ENCODE measurements at regions not wholly inside any gene's neighbourhood (a gene's known extent, or its start where the extent isn't known, plus 50 kb on each side); places are given as distances from the start of the nearest gene placed in this dataset.
"Not testable (repeated sequence)": the region's sequence is repeated elsewhere in the genome, so short reads cannot be mapped to it uniquely, and the experiment has no call there.

GRCh38 chr2:90039093-90039492 lies 1347.6 kb downstream of the RPIA start:
- H3K4me3 ChIP-seq (ENCODE audit: low read length in 2 of 2); H3K4me1 Mint-ChIP-seq; DNase-seq; CTCF ChIA-PET (ENCODE audit: partially characterized antibody); H3K36me3 Mint-ChIP-seq; H3K9me3 Mint-ChIP-seq; H3K4me3 Mint-ChIP-seq; H3K27me3 ChIP-seq (ENCODE audit: insufficient read depth, low read length); H3K9me3 ChIP-seq (ENCODE audit: control insufficient read depth in 1 of 2, low read length in 2 of 2); H3K4me1 ChIP-seq (ENCODE audit: insufficient read depth, low read length); H3K27me3 Mint-ChIP-seq; H3K27ac Mint-ChIP-seq; intact Hi-C loops (cut with micrococcal nuclease); H3K36me3 ChIP-seq (ENCODE audit: insufficient read depth, low read length); H3K27ac ChIP-seq (ENCODE audit: low read depth, low read length); POLR2A ChIA-PET (ENCODE audit: partially characterized antibody): not testable (repeated sequence)

GRCh38 chr2:90047776-90048175 lies 1356.3 kb downstream of the RPIA start:
- H3K4me3 Mint-ChIP-seq; H3K27ac Mint-ChIP-seq; DNase-seq; H3K9me3 ChIP-seq (ENCODE audit: control insufficient read depth in 1 of 2, low read length in 2 of 2); H3K27me3 ChIP-seq (ENCODE audit: insufficient read depth, low read length); H3K9me3 Mint-ChIP-seq; H3K4me1 ChIP-seq (ENCODE audit: insufficient read depth, low read length); H3K27ac ChIP-seq (ENCODE audit: low read depth, low read length); H3K4me3 ChIP-seq (ENCODE audit: low read length in 2 of 2); POLR2A ChIA-PET (ENCODE audit: partially characterized antibody); intact Hi-C loops (cut with micrococcal nuclease); H3K36me3 ChIP-seq (ENCODE audit: insufficient read depth, low read length); H3K4me1 Mint-ChIP-seq; H3K27me3 Mint-ChIP-seq; H3K36me3 Mint-ChIP-seq; CTCF ChIA-PET (ENCODE audit: partially characterized antibody): not testable (repeated sequence)

GRCh38 chr2:90052113-90052631 lies 1360.7 kb downstream of the RPIA start:
- H3K4me3 Mint-ChIP-seq; H3K27me3 Mint-ChIP-seq; H3K4me3 ChIP-seq (ENCODE audit: low read length in 2 of 2); H3K36me3 Mint-ChIP-seq; intact Hi-C loops (cut with micrococcal nuclease); H3K4me1 ChIP-seq (ENCODE audit: insufficient read depth, low read length); DNase-seq; H3K27me3 ChIP-seq (ENCODE audit: insufficient read depth, low read length); POLR2A ChIA-PET (ENCODE audit: partially characterized antibody); H3K36me3 ChIP-seq (ENCODE audit: insufficient read depth, low read length); H3K9me3 Mint-ChIP-seq; H3K4me1 Mint-ChIP-seq; CTCF ChIA-PET (ENCODE audit: partially characterized antibody); H3K27ac ChIP-seq (ENCODE audit: low read depth, low read length); H3K9me3 ChIP-seq (ENCODE audit: control insufficient read depth in 1 of 2, low read length in 2 of 2); H3K27ac Mint-ChIP-seq: not testable (repeated sequence)

GRCh38 chr2:90069290-90069894 lies 1377.9 kb downstream of the RPIA start:
- Histone ChIP-seq H3K27ac (ENCODE audit: low read depth, low read length) (no peak overlapping the region), H3K27me3 (ENCODE audit: insufficient read depth, low read length) (no peaks in the 10 kb centered on the region), H3K4me3 (ENCODE audit: low read length in 2 of 2) (no peak overlapping the region), H3K9me3 (ENCODE audit: control insufficient read depth in 1 of 2, low read length in 2 of 2) (no peaks in the 10 kb centered on the region), H3K36me3 (ENCODE audit: insufficient read depth, low read length) (no peaks in the 10 kb centered on the region), H3K4me1 (ENCODE audit: insufficient read depth, low read length) (no peaks in the 10 kb centered on the region)
- ChIA-PET POLR2A (ENCODE audit: partially characterized antibody) (no interaction called here), CTCF (ENCODE audit: partially characterized antibody) (no interaction called here)
- intact Hi-C loops (cut with micrococcal nuclease) = no loop called here
- Mint-ChIP-seq H3K4me1 (no peaks in the 10 kb centered on the region), H3K27ac (no peak overlapping the region), H3K27me3 (no peaks in the 10 kb centered on the region), H3K4me3 (no peak overlapping the region), H3K9me3 (peaks cover 0 to 20% (median 4%) of the 10 kb centered on the region in 8 donors), H3K36me3 (no peaks in the 10 kb centered on the region)
- no peak for DNase-seq

DNA sequence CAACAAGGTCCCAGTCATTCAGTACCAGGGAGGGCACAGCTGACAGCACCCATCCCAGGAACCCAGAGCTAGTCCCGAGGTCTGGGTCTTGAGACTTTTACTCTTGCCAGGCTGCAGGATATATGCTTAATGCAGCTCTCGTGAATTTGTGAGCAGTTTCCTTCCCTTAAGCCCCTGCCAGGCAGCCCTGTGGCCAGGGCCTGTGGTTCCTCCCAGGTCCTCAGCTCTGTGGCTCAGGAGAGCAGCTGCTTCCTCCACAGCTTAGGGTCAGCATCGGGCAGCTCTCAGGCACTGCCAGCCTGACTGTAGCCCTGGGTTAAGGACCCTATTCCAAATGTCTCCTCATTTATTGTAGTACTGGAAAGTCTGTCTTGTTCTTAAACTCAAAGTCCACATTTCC lies 1384.8 kb downstream of the RPIA start:
- H3K36me3 Mint-ChIP-seq = no peaks in the 10 kb centered on the region
- ChIA-PET POLR2A (ENCODE audit: partially characterized antibody) (no interaction called here), CTCF (ENCODE audit: partially characterized antibody) (no interaction called here)
- H3K9me3 ChIP-seq (ENCODE audit: control insufficient read depth in 1 of 2, low read length in 2 of 2) = no peaks in the 10 kb centered on the region
- H3K36me3 ChIP-seq (ENCODE audit: insufficient read depth, low read length) = no peaks in the 10 kb centered on the region
- no peak overlapping the region for H3K4me3 Mint-ChIP-seq
- H3K27me3 ChIP-seq (ENCODE audit: insufficient read depth, low read length) = no peaks in the 10 kb centered on the region
- H3K27me3 Mint-ChIP-seq = peaks cover 0 to 2% of the 10 kb centered on the region in 2 donors
- DNase-seq = no peak
- H3K4me3 ChIP-seq (ENCODE audit: low read length in 2 of 2) = no peak overlapping the region
- no peaks in the 10 kb centered on the region for H3K4me1 Mint-ChIP-seq
- H3K9me3 Mint-ChIP-seq = peaks cover 0 to 12% (median 4%) of the 10 kb centered on the region in 8 donors
- intact Hi-C loops (cut with micrococcal nuclease) = no loop called here
- H3K4me1 ChIP-seq (ENCODE audit: insufficient read depth, low read length) = no peaks in the 10 kb centered on the region
- H3K27ac Mint-ChIP-seq = no peak overlapping the region
- H3K27ac ChIP-seq (ENCODE audit: low read depth, low read length) = no peak overlapping the region

DNA sequence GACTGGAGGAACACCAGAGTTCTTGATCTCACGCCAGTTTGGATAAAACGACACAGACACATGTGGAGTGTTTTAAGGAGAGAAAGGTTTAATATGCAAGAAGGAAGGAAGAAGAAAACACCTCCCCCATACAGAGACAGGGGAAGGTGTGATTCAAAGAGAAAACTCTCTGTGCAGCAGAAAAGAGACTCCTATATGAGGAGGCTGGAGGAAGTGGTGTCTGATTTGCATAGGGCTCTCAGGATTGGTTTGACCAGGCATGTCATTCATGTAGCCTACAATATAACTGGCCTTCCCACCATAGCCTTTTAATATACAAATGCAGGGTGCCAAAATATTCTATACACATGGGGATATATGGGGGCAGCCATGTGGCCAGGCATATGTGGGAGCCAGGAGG lies 1386.5 kb downstream of the RPIA start:
- ChIA-PET POLR2A (ENCODE audit: partially characterized antibody) (no interaction called here), CTCF (ENCODE audit: partially characterized antibody) (no interaction called here)
- Mint-ChIP-seq H3K27me3 (peaks cover 0 to 2% of the 10 kb centered on the region in 2 donors), H3K4me1 (no peaks in the 10 kb centered on the region), H3K4me3 (no peak overlapping the region), H3K9me3 (peaks cover 0 to 12% (median 4%) of the 10 kb centered on the region in 8 donors), H3K36me3 (no peaks in the 10 kb centered on the region), H3K27ac (no peak overlapping the region)
- intact Hi-C loops (cut with micrococcal nuclease) = no loop called here
- no peaks in the 10 kb centered on the region for H3K27me3 ChIP-seq (ENCODE audit: insufficient read depth, low read length)
- H3K4me1 ChIP-seq (ENCODE audit: insufficient read depth, low read length) = no peaks in the 10 kb centered on the region
- H3K9me3 ChIP-seq (ENCODE audit: control insufficient read depth in 1 of 2, low read length in 2 of 2) = no peaks in the 10 kb centered on the region
- H3K36me3 ChIP-seq (ENCODE audit: insufficient read depth, low read length) = no peaks in the 10 kb centered on the region
- no peak overlapping the region for H3K27ac ChIP-seq (ENCODE audit: low read depth, low read length)
- H3K4me3 ChIP-seq (ENCODE audit: low read length in 2 of 2) = no peak overlapping the region
- DNase-seq = no peak

DNA sequence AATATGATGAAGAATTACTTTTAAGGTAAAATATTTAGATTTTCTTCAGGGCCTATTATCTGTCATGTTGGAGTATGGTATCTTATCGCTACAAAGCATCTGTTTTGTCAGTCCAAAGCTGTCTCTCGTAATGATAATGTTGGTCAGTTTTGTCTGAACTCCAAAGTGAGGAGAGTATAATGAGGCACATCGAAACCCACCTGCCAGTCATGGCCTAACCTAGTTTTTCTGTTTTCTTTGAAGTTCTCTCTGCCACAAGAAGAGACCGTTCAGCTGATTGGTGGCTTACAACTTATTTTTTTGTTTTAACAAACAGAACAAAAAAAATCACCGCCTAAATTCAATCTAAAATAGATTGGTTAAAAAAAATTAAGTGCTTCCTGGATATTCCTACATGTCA lies 1387.9 kb downstream of the RPIA start:
- H3K36me3 ChIP-seq (ENCODE audit: insufficient read depth, low read length) = no peaks in the 10 kb centered on the region
- peaks cover 0 to 2% of the 10 kb centered on the region in 2 donors for H3K27me3 Mint-ChIP-seq
- H3K4me1 Mint-ChIP-seq = no peaks in the 10 kb centered on the region
- DNase-seq = no peak
- POLR2A ChIA-PET (ENCODE audit: partially characterized antibody) = no interaction called here
- no peaks in the 10 kb centered on the region for H3K36me3 Mint-ChIP-seq
- H3K27ac Mint-ChIP-seq = no peak overlapping the region
- peaks cover 1 to 12% (median 2%) of the 10 kb centered on the region in 8 donors for H3K9me3 Mint-ChIP-seq
- no peaks in the 10 kb centered on the region for H3K27me3 ChIP-seq (ENCODE audit: insufficient read depth, low read length)
- no peaks in the 10 kb centered on the region for H3K4me1 ChIP-seq (ENCODE audit: insufficient read depth, low read length)
- intact Hi-C loops (cut with micrococcal nuclease) = no loop called here
- no peak overlapping the region for H3K4me3 ChIP-seq (ENCODE audit: low read length in 2 of 2)
- H3K27ac ChIP-seq (ENCODE audit: low read depth, low read length) = no peak overlapping the region
- CTCF ChIA-PET (ENCODE audit: partially characterized antibody) = no interaction called here
- H3K4me3 Mint-ChIP-seq = no peak overlapping the region
- no peaks in the 10 kb centered on the region for H3K9me3 ChIP-seq (ENCODE audit: control insufficient read depth in 1 of 2, low read length in 2 of 2)

DNA sequence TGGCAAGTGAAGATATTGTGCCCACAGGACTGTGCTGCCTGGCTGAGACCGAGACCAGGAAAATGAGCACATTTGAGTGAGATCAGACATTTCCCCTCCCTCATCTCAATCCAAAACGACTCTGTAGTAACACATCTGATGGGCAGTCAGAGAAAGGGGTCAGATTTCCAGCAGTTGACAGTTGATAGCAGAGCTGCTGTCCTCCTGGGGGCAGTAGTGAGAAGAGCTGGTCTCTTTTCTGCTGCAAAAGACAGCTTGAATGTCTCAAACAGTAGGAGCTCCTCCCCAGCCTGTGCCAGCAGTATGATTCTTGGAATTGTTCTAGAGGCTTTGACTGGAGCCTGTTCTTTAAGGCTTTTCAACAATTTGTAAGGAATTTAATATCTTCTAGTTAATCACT lies 1396.3 kb downstream of the RPIA start:
- DNase-seq; POLR2A ChIA-PET (ENCODE audit: partially characterized antibody); H3K27ac ChIP-seq (ENCODE audit: low read depth, low read length); H3K36me3 ChIP-seq (ENCODE audit: insufficient read depth, low read length); intact Hi-C loops (cut with micrococcal nuclease); H3K27me3 ChIP-seq (ENCODE audit: insufficient read depth, low read length); H3K4me1 Mint-ChIP-seq; H3K27me3 Mint-ChIP-seq; H3K4me1 ChIP-seq (ENCODE audit: insufficient read depth, low read length); H3K27ac Mint-ChIP-seq; H3K4me3 ChIP-seq (ENCODE audit: low read length in 2 of 2); H3K4me3 Mint-ChIP-seq; CTCF ChIA-PET (ENCODE audit: partially characterized antibody); H3K9me3 Mint-ChIP-seq; H3K9me3 ChIP-seq (ENCODE audit: control insufficient read depth in 1 of 2, low read length in 2 of 2); H3K36me3 Mint-ChIP-seq: not testable (repeated sequence)

Measured in CD4-positive, alpha-beta memory T cell (primary cell).